ENCODE measurements at regions not wholly inside any gene's neighbourhood (a gene's known extent, or its start where the extent isn't known, plus 50 kb on each side); places are given as distances from the start of the nearest gene placed in this dataset.

- H3K4me3 ChIP-seq (ENCODE audit: control insufficient read depth, low read depth, low read length), result no peak overlapping the region
- no peak for TF ChIP-seq CTCF (IDR thresholded peaks at IDR 0.05; ENCODE audit: control insufficient read depth, insufficient read depth, low read depth, low read length, missing control alignments)
- DNase-seq (ENCODE audit: low read depth), result no peak
Measured at GRCh38 chr1:5110508-5110907, 456.1 kb downstream of the AJAP1 start.

GRCh38 chr1:5109633-5110032 is 455.2 kb downstream of the AJAP1 start:
- TF ChIP-seq CTCF (IDR thresholded peaks at IDR 0.05; ENCODE audit: control insufficient read depth, insufficient read depth, low read depth, low read length, missing control alignments), result no peak
- H3K4me3 ChIP-seq (ENCODE audit: control insufficient read depth, low read depth, low read length), result no peak overlapping the region
- no peak for DNase-seq (ENCODE audit: low read depth)

- no peak for DNase-seq (ENCODE audit: low read depth)
- no peak for TF ChIP-seq CTCF (IDR thresholded peaks at IDR 0.05; ENCODE audit: control insufficient read depth, insufficient read depth, low read depth, low read length, missing control alignments)
- no peak overlapping the region for H3K4me3 ChIP-seq (ENCODE audit: control insufficient read depth, low read depth, low read length)
Measured at GRCh38 chr1:5108740-5109139, 454.3 kb downstream of the AJAP1 start.

- no peak overlapping the region for H3K4me3 ChIP-seq (ENCODE audit: control insufficient read depth, low read depth, low read length)
- no peak for TF ChIP-seq CTCF (IDR thresholded peaks at IDR 0.05; ENCODE audit: control insufficient read depth, insufficient read depth, low read depth, low read length, missing control alignments)
- no peak for DNase-seq (ENCODE audit: low read depth)
Measured at GRCh38 chr1:5105744-5106143, 451.3 kb downstream of the AJAP1 start.

- no peak for DNase-seq (ENCODE audit: low read depth)
- H3K4me3 ChIP-seq (ENCODE audit: control insufficient read depth, low read depth, low read length), result no peak overlapping the region
- TF ChIP-seq CTCF (IDR thresholded peaks at IDR 0.05; ENCODE audit: control insufficient read depth, insufficient read depth, low read depth, low read length, missing control alignments), result no peak
Measured at GRCh38 chr1:5099558-5099957, 445.1 kb downstream of the AJAP1 start.

- TF ChIP-seq CTCF (IDR thresholded peaks at IDR 0.05; ENCODE audit: control insufficient read depth, insufficient read depth, low read depth, low read length, missing control alignments), result no peak
- H3K4me3 ChIP-seq (ENCODE audit: control insufficient read depth, low read depth, low read length), result no peak overlapping the region
- no peak for DNase-seq (ENCODE audit: low read depth)
Measured at GRCh38 chr1:5098981-5099385, 444.6 kb downstream of the AJAP1 start.

GRCh38 chr1:5093042-5093441 is 438.6 kb downstream of the AJAP1 start:
- DNase-seq (ENCODE audit: low read depth), result no peak
- no peak for TF ChIP-seq CTCF (IDR thresholded peaks at IDR 0.05; ENCODE audit: control insufficient read depth, insufficient read depth, low read depth, low read length, missing control alignments)
- H3K4me3 ChIP-seq (ENCODE audit: control insufficient read depth, low read depth, low read length), result no peak overlapping the region
